Glomerular visceral epithelial cell (primary cell): ENCODE measurements at regions not wholly inside any gene's neighbourhood (a gene's known extent, or its start where the extent isn't known, plus 50 kb on each side); places are given as distances from the start of the nearest gene placed in this dataset.

Source experiments
- DNase-seq: peaks from one replicate; pipeline ENCODE4 v3.0.0-alpha.2; 2016; ENCODE audit errors: extremely low spot score

DNA sequence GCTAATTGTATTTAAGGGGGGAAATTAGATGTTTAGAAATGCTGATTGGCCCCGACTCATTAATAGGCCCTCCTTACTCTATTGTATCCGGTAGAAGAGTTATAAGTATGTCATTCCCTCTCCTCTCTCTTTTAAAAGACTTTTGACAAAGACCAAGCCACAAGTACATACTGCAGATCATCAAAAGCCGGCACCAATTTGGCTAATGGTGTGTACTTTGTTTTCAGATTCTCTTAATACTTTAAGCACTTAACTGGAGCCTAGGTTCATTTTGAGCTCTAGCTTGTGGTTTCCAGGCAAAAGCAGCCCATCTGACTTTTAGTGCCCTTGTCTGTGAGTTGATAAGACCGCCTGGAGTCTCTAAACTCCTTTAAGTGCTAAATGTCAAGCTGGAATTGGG is 210.0 kb upstream of the LYZL1 start:
- DNase-seq: no peak

DNA sequence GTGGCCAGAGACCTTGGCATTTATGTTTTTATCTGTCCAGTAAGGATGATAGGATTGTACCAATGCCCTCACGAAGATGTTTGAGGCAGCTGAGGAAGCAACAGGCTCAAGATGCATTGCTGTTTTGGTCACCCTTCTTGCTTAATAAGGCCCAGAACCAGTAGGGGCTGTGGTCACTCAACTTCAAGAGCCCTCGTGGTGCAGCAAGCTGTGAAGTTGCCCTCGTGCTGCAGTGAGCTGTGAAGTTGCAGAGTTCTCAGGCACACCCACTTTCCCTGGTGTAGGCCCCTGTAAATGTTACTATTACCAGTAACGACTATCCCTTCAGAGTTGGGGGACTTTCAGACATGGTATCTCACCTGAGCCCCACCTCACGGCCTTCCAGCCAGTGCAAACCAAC is 207.6 kb upstream of the LYZL1 start:
- no peak for DNase-seq

GRCh38 chr10:29081951-29082685 is 206.8 kb upstream of the LYZL1 start:
- DNase-seq: no peak

- no peak for DNase-seq
Measured at GRCh38 chr10:29083096-29083495, 205.8 kb upstream of the LYZL1 start.

DNA sequence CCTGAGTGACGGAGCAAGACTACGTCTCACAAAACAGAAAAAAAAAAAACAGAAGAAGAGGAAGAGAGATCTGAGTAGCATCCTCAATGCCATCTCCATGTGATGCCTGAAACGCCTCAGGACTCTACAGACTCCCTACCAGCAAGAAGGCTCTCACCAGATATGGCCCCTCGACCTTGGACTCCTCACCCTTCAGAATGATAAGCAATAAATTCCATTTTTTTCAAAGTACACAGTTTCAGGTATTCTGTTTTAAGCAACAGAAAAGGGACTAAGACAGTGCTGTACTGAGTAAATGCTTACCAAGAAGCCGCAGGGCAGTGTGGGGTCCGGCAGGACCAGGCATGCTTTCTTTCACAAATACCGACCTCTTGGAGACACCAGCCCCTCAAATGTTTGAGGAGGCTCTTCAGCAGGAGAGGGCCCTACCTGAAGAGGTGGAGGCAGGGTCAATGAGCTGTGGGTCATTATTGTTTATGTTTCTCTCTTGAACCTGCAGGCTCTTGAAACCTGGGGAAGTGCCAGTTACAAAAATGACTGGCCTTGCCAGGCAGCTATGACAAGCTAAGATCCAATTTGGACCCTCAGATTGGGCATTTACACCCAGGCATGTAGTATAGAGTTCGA is 204.1 kb upstream of the LYZL1 start:
- DNase-seq: no peak

DNA sequence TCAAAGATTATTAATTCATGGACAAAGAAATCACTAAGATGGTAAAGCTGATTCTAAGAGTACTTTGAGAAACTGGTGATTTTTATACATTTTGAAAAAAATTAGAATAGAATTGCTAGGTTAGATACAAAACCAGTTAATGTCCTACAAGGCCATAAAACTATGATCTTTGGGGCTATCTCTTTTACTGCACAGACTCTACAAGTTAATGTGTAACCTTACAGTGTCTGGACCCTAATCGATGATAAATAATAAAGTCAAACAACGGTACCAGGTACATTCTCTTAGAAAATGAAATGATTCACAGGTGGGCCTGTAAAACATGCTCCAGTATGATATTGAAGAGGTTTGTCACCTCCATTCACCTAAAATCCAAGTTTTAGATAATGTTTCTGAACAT is 199.8 kb upstream of the LYZL1 start:
- DNase-seq: no peak

DNA sequence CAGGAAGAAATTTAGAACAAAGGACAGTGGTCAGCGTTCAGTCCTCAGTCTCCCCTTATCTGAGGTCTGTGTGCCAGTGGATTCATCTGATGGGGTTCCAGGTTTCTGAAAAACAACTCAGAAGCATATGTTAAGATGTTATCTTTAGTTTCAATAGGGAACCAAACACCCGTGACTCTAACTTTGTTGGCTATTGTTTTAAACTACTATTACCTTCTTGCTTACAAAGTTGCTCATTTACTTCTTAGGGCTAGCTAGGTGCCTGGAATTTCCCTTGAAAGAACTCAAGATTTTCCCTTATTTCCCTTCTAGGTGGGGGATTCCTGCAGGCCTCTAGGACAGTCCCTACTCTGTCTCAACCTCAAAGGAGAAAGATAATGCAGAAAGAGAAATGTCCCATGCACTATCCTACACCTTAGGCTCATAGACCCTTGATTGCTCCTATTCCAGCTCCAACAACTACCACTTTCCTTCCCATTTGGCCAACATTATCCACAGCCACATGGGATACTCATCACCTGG is 192.5 kb upstream of the LYZL1 start:
- no peak for DNase-seq

GRCh38 chr10:29098423-29098822 is 190.4 kb upstream of the LYZL1 start:
- DNase-seq: no peak

DNA sequence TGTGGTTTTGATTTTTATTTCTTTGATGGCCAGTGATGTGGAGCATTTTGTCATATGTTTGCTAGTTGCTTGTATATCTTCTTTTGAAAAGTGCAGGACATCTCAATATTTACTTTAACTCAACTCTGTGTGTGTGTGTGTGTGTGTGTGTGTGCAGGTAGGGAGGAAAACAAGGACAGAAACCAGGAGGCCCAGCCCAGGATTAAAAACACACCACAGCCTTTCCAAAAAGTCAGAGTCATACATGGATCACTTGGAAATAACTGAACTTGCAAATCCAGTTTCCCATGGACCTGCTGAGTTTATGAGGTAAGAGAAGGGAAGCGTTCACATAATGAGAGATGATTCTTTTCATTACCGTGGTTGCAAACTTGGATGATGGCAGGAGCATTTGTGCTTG is 189.9 kb upstream of the LYZL1 start:
- DNase-seq: no peak

DNA sequence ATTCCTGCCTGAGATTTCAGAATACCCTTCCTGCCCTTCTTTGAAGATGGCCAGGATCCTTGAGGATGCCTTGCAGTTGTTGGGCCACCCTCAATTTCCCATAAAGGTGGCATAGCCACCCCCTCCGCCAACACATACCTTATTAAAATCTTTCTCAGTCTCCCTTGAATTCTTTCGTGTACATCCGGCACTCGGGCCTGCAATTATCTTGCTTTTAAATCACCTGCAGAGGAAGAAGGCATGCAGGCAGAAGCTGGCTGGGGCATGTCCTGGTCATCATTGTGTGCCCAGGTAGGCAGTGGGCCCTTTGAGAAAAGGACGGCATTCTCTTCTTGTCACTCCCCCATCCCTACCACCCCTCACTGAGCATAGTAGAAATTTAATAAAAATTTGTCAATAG is 189.5 kb upstream of the LYZL1 start:
- no peak for DNase-seq

DNA sequence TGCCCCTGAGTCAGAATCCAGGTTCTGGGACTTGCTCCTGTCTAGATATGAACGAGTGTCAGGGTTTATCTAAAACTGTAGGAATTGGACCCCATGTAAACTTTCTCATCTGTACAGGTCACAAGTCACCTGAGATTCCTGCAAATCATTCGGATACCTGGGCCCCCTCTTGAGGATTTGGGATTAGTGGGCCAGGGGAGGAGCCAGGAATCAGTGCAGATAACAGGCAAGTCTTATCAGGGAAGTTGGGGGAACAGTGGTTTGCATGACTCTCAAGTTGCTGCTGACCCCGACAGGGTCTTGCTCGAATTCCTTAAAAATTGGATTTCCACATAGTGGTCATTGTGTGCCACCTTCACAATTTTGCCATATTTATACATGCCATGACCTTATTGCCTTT is 188.4 kb upstream of the LYZL1 start:
- DNase-seq: no peak

GRCh38 chr10:29102233-29102632 is 186.6 kb upstream of the LYZL1 start:
- DNase-seq: no peak

- no peak for DNase-seq
Measured at GRCh38 chr10:29102636-29103035, 186.2 kb upstream of the LYZL1 start.

DNA sequence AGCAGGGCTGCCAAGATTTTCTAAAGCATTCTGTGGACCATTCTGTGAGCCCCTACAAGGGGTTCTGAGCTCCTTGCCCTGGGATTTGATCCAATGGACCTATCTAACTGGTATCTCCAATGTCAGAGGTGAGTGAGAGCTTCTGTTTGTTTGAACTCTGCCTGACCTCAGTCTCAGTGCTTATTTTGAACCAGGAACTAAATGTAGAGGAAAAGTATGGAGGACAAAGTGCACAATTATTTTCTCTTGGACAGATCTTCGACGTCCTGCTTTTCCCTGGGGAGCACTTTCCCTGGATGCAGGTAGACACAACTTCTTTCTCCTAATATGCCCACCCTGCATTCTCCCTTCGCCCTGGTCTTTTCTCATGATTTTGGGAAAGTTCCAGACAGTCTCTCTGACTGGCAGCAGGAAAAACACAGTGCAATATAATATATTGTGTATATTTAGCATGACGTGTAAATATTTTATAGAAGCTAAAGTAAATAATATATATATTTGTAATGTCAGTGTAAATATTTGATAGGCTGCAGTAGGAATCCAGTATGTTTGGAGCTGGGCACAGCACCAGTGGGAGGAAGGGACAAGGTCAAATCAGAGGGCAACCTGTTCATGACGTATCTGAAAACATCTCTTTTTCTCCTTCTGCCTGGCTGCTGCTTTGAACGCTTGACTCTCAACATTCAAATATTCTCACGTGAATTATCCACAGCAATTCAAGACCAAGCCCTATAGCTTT is 184.0 kb upstream of the LYZL1 start:
- no peak for DNase-seq

- DNase-seq: peak; percentile 34
Measured at GRCh38 chr10:29105516-29106215, 183.2 kb upstream of the LYZL1 start.

DNA sequence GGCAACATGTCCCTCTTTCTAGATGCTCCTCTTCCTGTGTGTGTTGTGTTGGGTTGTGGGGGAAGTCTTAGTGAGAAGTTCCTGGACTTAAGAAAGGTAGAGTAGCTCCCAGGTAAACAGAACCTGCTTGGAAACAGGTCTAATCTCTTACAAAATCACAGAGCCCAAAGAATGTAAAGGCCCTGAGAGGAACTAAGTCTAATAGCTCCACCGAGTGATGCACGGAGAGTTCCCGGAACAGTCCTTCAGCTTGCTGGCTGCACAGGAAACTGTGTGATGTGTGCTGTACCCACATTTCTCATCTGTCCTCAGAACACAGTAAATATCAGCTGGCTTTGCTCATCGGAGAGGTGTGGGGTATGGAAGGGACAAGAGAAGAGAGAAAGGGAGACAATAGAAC is 182.6 kb upstream of the LYZL1 start:
- DNase-seq: no peak

- no peak for DNase-seq
Measured at GRCh38 chr10:29107866-29108498, 180.9 kb upstream of the LYZL1 start.

GRCh38 chr10:29109707-29110571 is 178.9 kb upstream of the LYZL1 start:
- no peak for DNase-seq

DNA sequence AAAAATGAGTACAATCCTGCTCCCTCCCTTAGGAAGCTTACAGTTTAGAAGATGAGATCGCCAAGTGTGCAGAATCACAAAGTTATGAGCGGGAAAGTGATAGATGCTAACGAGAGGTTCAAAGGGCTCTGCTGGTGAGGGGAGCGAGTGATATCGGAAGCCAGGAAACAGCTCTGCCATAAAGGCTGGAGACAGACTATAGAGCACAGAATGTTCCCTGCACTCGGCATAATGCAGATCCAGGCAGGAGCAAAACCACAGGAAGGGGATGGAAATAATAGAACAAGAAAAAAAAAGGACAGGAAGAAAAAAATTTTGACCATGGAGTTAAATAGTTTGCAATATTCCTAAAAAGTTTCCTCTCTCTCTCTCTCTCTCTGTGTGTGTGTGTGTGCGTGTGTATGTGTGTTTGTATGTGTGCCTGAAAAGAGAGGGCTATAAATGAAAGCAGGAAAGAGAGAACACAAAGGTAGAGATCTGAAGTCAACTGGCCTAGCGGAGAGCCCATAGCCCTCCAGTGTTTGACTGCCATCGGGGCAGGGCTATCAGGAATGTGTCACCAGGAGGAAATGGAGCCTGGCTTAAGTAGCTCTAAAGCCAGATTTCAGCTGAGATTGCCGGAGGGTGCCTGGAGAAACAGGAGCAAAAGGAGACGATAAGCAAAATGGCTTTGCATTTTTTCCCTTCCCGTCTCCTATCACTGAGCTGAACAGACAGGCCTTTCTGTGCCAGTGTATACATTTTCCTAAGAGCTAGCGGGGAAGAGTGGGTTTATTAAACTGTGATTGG is 175.8 kb upstream of the LYZL1 start:
- DNase-seq: no peak

DNA sequence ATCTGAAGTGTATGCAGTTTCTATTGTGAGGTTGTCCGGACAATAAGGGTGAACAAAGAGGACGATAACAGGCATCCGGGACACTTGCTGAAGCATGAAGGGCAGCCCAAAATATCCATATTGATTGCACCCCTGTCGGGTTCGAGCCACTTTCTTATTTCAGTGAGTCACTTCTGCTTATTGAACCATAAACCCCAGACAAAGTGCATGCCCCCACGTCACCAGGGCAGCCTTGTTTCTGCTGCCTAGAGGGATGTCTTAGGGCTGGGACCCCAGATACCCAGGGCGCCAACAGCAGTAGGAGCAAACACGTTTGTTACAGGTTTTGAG is 175.3 kb upstream of the LYZL1 start:
- DNase-seq: no peak
